NCI-H1694 treated with DMSO at 0.1 percent for 48 hours (cell line): ENCODE measurements at regions not wholly inside any gene's neighbourhood (a gene's known extent, or its start where the extent isn't known, plus 50 kb on each side); places are given as distances from the start of the nearest gene placed in this dataset.

Experiments
- DNase-seq: peaks from one replicate; lab custom pipeline; 2025; lab: John Stamatoyannopoulos, UW

GRCh38 chr17:79192503-79193351 is 118.1 kb downstream of the ENGASE start:
- DNase-seq: no peak

- no peak for DNase-seq
These were observed 116.8 kb downstream of the ENGASE start for GRCh38 chr17:79191270-79191934.

- DNase-seq: no peak
These were observed 114.7 kb downstream of the ENGASE start for GRCh38 chr17:79189305-79189704.

GRCh38 chr17:79188685-79189084 is 114.1 kb downstream of the ENGASE start:
- DNase-seq: no peak

- no peak for DNase-seq
These were observed 113.4 kb downstream of the ENGASE start for GRCh38 chr17:79188048-79188447.

GRCh38 chr17:79187186-79187585 is 112.6 kb downstream of the ENGASE start:
- DNase-seq: no peak

- no peak for DNase-seq
These were observed 111.8 kb downstream of the ENGASE start for GRCh38 chr17:79186406-79186805.

- no peak for DNase-seq
These were observed 111.0 kb downstream of the ENGASE start for GRCh38 chr17:79185671-79186070.

GRCh38 chr17:79184219-79184618 is 109.6 kb downstream of the ENGASE start:
- DNase-seq: no peak

GRCh38 chr17:79183293-79184158 is 108.9 kb downstream of the ENGASE start:
- DNase-seq: no peak

- no peak for DNase-seq
These were observed 108.3 kb downstream of the ENGASE start for GRCh38 chr17:79183043-79183292.

- no peak for DNase-seq
These were observed 107.8 kb downstream of the ENGASE start for GRCh38 chr17:79182176-79183042.

- DNase-seq: no peak
These were observed 105.9 kb downstream of the ENGASE start for GRCh38 chr17:79180358-79181005.

- DNase-seq: no peak
These were observed 104.7 kb downstream of the ENGASE start for GRCh38 chr17:79179334-79179733.

- no peak for DNase-seq
These were observed 103.3 kb downstream of the ENGASE start for GRCh38 chr17:79177877-79178276.

- no peak for DNase-seq
These were observed 102.4 kb downstream of the ENGASE start for GRCh38 chr17:79176792-79177601.

GRCh38 chr17:79174905-79175856 is 100.6 kb downstream of the ENGASE start:
- DNase-seq: no peak

- DNase-seq: no peak
These were observed 99.7 kb downstream of the ENGASE start for GRCh38 chr17:79174193-79174765.

- DNase-seq: peak; percentile 30
These were observed 96.6 kb downstream of the ENGASE start for GRCh38 chr17:79171188-79171587.
